ENCODE measurements at regions not wholly inside any gene's neighbourhood (a gene's known extent, or its start where the extent isn't known, plus 50 kb on each side); places are given as distances from the start of the nearest gene placed in this dataset. TPM values are rescaled to one million over a fixed set of nuclear protein-coding genes. Genes with fewer than 3 reads are reported as not detected.

GRCh38 chr17:20948984-20949777 lies 93.6 kb downstream of the USP22 start:
- Histone ChIP-seq H3K79me2 (ENCODE audit: control insufficient read depth, insufficient read depth, low read length) (no peaks in the 10 kb centered on the region), H3K4me3 (replicated peaks in 1 of 3; ENCODE audit: insufficient read depth in 1 of 3, low read depth in 1 of 3, low read length in 3 of 3) (no peak overlapping the region), H3K36me3 (ENCODE audit: control insufficient read depth in 2 of 2, extremely low read depth in 1 of 2, insufficient read depth in 2 of 2, low read length in 2 of 2) (no peaks in the 10 kb centered on the region), H2AFZ (ENCODE audit: low read depth, low read length) (no peak overlapping the region), H3K27me3 (ENCODE audit: control insufficient read depth in 2 of 2, insufficient read depth in 2 of 2, low read length in 2 of 2) (peaks cover 4 to 8% of the 10 kb centered on the region in 2 experiments), H4K20me1 (replicated peaks; ENCODE audit: control insufficient read depth, extremely low read depth, insufficient read depth, low read length) (no peaks in the 10 kb centered on the region), H3K9me3 (replicated peaks; ENCODE audit: control insufficient read depth, insufficient read depth, low read length) (no peaks in the 10 kb centered on the region), H3K27ac (ENCODE audit: insufficient read depth, low read depth, low read length) (no peak overlapping the region), H3K9ac (replicated peaks; ENCODE audit: extremely low read depth, insufficient read depth, low read length) (no peak overlapping the region), H3K9me1 (replicated peaks; ENCODE audit: control insufficient read depth, extremely low read depth, insufficient read depth, low read length) (no peaks in the 10 kb centered on the region), H3K4me2 (ENCODE audit: insufficient read depth, low read length) (no peak overlapping the region), H3K4me1 (ENCODE audit: control insufficient read depth, extremely low read depth, insufficient read depth, low read length) (no peaks in the 10 kb centered on the region)
- BruUV-seq (replicated peaks), result no TSS peak
- FAIRE-seq (no peak), DNase-seq (ENCODE audit: low read depth, low spot score) (no peak)
- TF ChIP-seq POLR2A (IDR thresholded peaks at IDR 0.05; ENCODE audit: low read depth, low read length) (no peak), POLR2AphosphoS5 (IDR thresholded peaks at IDR 0.05; ENCODE audit: insufficient read depth, low read depth, low read length) (no peak), MYC (IDR thresholded peaks at IDR 0.05; ENCODE audit: low read depth, low read length) (no peak), JUN (IDR thresholded peaks at IDR 0.05; ENCODE audit: borderline replicate concordance, insufficient read depth, insufficient read length, low read depth) (no peak), GATA2 (IDR thresholded peaks at IDR 0.05; ENCODE audit: insufficient read depth, insufficient read length, low read depth, low read length) (no peak), MAX (IDR thresholded peaks at IDR 0.05; ENCODE audit: insufficient read depth, insufficient read length) (no peak), EZH2 (IDR thresholded peaks at IDR 0.05; ENCODE audit: borderline replicate concordance, low read depth, low read length, severe bottlenecking) (no peak), CTCF (IDR thresholded peaks at IDR 0.05; ENCODE audit: extremely low read depth in 1 of 2, insufficient read depth in 1 of 2, low read depth in 1 of 2, low read length in 2 of 2) (no peak), FOS (IDR thresholded peaks at IDR 0.05; ENCODE audit: borderline replicate concordance, insufficient read depth, low read length) (no peak)
- intact Hi-C loops (cut with micrococcal nuclease) (no loop called here), dilution Hi-C loops (cut with MboI; ENCODE audit: extremely low pct_ligation_motif_present, low sequenced_read_pairs) (no loop called here)
- POLR2A ChIA-PET, result no interaction called here
- CTCF ChIA-PET, result no interaction called here

Small RNA genes in the stretch of these regions (small RNA-seq; reads per million reads assigned to genes)
- gene AC087499.6 (ENCODE audit: insufficient read depth, insufficient read length, low read depth, low replicate concordance) (not detected), gene RNU6-1178P (ENCODE audit: insufficient read depth, insufficient read length, low read depth, low replicate concordance) (not detected)

Data from endothelial cell of umbilical vein (primary cell).